Iris pigment epithelial cell (primary cell): ENCODE measurements at regions not wholly inside any gene's neighbourhood (a gene's known extent, or its start where the extent isn't known, plus 50 kb on each side); places are given as distances from the start of the nearest gene placed in this dataset.

Experiments
- DNase-seq: peaks from one replicate; pipeline ENCODE4 v3.0.0-alpha.2; 2011; ENCODE audit warnings: low read depth

DNA sequence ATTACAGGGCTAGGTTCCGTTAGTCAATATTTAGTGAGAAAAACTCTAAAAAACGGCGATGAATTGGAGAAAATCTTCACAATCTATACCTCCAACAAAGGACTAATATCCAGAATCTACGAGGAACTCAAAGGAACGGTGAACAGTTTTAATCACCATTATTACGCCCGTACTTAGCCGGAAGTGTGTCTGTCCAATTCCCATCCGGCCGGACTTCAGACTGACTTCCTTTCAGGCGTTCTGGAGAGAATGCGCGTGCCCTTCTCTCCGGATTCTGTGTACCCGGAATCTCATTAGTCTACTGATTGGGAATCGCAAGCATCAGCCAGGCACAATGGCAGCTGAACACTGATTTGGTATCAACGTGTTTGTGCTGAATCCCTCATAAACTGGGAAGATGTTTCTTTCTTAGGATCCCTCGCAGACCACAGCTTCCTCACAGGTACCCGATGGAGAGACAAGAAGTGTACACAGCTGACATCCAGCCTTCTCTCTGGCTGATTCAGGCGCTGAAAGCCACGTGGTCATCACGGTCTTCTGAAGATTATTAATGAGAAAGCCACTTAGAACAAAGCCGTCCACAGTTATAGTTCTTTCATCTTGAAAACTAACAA is 239.9 kb downstream of the ZNF516 start:
- DNase-seq = no peak

DNA sequence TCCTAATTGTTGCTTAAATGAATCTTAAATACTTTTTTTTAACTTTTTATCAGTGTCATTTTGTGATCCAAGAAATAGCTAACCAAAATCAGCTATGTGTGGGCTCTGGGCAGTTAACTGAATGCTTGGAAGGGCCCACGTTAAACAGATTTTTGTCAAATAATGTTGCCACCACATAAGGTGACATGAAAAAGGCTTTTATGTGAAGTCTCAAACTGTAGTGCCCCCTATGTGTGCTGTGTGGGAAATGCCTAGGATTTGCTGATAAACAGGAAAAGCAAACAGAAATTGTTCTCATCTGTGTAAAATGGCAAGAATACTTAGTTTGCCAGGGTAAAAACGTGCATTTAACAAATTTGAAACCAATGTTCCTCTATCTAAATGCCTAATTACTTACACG is 242.2 kb downstream of the ZNF516 start:
- peak; percentile 9 for DNase-seq

DNA sequence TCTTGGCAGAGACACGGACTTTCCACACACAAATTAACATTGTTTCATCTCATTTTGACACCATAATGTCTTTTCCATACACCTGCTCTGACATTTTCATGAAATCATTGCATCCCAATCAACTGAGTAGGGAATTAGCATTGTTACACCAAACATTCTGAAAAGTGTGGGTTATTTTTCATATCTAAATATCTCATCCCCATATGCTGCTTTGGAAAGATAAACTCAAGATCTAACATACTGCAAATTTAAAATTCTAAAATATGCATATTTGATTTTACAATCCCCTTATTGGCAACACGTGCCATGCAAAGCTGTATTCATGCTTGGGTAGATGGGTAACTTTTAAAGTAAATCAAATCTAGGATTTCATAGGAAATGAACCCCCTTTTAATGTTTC is 242.9 kb downstream of the ZNF516 start:
- no peak for DNase-seq

DNA sequence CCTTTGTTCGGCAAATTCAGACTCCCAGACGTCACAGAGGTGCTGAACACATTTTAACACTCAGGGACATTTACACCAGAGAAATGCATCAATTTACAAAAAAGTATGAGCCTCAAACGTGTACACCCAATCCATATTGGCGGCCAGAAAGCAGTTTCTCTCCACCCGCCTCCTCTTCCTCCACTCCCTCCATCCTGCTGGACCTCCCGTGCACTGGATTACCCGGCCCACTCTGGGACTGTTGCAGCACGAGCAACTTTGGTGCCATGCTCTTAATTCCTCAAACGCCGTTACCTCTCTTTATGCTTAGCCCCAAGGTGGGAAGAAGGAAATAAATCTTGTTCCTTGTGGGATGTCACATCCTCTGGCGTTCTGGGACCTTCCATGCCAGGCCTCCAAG is 243.4 kb downstream of the ZNF516 start:
- DNase-seq = no peak

DNA sequence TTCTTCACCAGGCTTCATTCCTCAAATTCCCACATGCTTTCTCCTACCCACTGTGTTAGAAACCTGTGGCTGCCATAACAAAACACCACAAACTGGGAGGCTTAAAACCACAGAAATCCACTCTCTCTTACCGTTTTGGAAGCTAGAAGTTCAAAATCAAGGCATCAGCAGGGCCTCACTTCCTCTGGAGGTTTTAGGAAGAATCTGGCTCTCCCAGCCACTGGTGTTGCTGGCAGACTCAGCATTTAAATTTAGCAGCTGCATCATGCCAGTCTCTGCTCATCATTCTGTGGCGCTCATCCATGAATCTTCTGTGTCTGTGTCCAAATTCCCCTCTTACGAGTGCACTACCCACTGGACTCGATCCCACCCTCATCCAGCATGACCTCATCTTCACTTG is 248.5 kb downstream of the ZNF516 start:
- DNase-seq = no peak

DNA sequence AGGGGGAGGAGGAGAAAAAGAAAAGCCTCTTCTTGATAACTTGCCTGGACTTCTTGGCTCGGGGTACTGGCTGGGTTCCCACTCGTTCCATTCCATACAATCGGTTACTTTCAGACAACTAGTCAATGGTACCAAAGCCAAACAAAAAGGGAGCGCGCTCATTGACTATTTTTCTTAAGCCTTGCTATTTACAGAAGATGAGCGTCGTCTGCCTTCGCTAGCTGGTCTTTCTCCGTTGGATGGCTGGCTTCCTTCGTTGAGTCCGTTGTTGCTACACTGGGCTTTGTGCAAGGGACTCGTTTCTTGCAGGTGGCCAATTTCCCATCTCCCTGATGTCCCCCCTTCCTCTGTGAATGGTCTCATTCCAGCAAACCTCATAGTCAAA is 260.4 kb downstream of the ZNF516 start:
- no peak for DNase-seq

DNA sequence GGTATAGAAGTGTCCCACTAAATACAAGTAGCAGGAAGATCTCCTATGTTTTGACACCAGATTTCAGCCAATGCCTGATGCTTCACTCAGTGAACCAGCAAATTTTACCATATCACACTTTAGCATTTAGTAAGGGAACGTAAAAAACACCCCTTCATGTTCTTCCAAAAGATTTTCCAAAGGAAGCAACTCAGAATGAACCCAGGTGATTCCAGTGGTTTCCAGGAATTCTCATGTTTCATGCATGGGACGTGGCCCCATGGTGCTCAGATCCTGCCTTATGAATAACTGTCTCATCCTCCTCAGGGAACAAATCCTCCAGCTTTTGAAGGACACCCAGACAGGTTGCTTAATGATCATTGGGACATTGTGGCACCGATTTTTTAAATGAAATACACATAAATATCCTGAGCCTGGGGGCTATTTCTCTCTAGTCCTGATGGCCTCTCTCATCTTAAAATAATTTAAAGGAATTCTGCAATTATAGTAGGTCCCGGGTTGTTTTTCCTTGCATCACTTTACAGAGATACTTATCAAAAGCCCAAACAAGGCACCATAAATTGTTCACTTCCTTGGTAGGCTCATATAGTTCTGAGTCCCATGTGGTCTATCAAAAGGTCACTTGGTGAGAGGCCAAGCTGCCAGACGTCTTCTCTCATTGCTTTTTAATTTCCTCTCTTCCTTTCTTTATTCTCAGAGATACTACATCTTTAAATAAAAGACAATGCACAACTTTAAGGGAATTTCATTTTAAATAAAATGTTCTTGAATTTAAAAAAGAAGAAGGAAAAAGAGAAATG is 261.0 kb downstream of the ZNF516 start:
- DNase-seq = no peak

DNA sequence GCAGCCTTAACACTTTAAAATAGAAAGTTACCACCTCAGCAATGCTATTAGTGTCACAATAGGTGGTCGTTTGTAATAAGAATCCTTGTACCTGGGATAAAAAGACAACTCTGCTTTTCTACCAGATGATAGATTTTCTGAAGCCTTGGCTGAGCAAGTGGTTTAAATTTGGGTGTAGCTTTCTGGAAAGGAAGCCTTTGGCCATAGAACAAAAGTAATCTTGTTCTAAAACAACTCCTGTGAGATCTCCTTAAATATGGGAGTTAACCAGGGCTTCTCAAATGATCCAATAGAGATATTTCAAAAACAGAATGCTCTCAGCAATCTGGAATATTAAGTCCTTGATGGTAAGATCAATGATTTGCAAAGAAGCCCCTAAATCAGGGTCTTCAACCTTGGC is 261.6 kb downstream of the ZNF516 start:
- DNase-seq = no peak

DNA sequence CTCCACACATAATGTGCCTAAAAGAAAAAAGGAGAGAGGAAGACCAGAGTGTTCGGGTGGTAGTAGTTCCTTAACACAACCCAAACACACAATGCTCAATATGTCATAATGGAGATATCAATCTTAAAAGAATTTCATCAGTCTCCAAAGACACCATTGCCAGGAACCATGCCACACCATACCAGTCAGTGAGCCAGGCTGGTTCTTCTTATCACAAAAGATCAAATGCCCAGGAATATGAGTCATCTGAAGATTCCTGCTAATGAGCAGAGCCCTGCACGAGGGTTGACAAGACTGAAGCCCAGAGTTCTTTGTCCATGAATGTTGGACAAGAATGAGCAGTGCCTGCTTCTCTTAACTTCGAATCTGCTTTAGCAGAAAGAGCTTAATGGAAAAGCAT is 262.3 kb downstream of the ZNF516 start:
- DNase-seq = no peak

DNA sequence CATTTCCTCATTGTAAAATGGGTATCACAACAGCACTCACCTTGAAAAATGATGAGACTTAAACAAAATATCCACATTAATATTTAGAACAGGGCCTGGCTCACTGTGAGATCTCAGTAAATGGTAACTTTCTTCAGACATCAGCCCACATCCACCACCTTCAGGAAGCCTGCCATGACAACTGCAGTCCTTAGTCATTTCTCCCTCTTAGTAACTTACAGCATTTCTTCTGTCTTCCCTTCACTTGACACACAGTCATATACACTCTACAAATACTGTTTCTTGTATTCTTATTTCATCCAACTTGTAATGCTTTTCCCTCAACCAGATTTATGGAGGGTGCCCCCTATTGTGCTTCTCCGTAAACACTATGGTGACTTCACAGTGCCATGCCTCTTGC is 263.0 kb downstream of the ZNF516 start:
- DNase-seq = no peak

DNA sequence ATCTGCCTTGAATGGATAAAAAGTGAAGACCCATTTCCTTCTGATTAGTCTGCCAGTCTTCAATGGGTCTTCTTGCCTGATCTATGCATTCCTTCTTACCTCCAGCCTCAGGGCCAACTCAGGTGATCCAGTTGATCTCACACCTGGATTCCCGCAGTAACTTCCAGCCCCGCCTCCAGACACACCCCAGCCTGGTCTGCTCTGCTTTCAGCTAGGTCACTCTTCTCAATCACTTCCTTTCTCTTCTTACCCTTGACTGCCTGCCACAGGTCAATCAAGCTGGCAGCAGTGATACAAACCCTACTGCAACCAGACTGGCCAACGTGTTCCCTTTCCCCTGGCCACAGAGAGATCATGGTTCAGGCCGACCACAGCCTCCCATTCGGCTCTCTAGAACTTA is 263.6 kb downstream of the ZNF516 start:
- DNase-seq = no peak

DNA sequence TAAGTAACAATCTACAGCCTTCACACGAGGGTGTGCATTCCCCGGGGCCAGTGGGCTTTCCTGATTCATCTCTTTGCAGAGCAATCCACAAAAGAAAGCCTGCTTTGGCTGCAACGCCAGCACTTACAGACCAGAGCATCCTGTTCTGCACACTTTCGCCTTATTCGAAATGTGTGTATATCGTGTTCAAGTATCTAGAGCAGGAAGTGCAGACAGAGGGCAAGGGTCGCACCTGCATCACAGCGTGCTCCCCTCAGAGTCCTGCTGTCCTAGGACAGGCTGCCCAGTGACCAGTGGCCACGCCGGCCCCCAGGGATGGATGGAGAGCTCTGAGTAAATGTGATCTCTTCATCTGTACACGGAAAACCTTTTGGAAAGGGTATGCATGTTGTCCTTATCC is 264.3 kb downstream of the ZNF516 start:
- no peak for DNase-seq

DNA sequence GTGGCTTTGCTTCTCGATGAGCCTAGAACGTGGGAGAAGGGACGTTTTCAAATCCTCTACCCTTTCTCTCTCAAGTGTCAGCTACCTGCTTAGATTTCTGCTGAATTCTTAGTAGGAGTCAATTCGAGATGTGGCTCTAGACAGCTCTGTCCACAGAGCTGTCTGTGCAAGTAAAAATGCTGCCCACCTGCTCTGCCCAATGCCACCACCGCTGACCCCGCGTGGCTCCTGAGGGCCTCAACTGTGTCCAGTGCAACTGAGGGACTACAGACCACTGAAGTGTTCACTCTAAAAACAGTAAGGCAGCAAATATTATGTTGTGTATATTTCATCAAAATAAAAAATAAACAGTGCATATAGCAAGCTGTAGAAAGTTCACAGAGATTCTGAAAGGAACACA is 266.3 kb downstream of the ZNF516 start:
- no peak for DNase-seq

DNA sequence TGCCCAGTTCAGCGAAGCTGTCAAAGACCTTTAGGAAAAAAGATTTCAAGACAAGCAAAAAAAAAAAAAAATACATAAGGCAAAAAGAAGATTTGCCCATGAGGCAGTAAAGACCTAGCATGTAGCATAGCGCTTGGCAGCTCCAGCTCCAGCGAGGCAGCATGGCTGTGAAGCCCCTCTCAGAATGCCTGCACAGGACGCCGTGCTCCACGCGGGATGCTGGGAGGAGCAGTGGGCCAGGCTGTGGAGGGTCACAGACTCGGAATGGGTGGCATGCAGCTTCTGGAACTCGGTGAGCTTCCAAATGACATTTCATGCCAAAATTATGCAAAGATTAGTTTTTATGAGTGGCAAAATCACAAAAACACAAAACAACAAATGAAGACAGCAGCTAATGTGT is 267.3 kb downstream of the ZNF516 start:
- DNase-seq = no peak

DNA sequence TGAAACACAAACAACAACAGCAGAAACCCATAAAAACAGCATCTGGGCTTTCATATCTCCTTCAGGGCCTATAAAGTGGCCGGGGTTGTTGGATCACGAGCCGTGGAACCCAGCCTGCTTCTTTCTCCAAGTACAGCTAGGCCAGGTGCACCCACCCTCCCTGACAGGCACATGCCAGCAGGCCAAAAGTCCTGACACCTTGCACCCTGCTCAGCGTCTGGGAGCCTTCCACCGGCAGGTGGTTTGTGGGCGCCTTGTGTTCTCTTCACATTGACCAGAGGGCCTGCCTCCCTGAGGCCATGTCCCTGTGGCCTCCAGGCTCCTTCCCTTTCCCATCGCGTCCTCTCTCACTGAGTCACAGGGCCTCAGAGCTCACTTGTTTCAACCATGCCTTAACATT is 271.6 kb downstream of the ZNF516 start:
- no peak for DNase-seq

DNA sequence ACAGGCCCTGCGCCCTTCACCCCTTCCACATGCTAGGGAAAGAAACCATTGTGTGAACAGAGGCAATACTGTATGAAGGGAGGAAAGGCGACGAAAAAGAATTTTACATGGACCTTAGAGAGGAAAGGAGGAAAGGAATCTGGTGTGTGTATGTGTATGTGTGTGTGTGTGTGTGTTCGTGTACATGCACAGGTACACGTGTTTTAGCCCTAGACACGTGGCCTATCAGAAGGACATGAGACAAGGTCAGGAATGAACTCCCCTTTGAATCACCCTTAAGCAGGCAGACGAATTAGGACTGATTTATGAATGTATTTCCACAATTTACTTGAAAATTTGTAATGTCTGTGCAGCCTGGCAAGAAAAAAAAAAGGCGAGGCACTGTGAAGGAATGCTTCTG is 276.0 kb downstream of the ZNF516 start:
- DNase-seq = no peak

DNA sequence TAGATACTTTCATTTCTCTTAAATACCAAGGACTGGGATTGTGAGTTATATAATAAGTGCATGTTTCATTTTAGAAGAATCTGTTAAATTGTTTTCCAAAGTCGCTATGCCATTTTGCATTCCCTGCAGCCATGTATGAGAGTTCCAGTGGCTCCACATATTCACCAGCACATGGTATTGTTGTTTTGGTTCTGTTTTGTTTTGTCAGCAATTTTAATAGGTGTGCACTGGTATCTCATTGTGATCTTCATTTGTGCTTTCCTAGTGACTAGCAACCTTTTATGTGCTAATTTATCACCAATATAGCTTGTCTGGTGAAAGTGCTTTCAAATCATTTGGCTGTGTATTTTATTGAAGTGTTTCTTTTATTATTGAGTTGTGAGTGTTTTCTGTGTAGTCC is 278.9 kb downstream of the ZNF516 start:
- DNase-seq = no peak

DNA sequence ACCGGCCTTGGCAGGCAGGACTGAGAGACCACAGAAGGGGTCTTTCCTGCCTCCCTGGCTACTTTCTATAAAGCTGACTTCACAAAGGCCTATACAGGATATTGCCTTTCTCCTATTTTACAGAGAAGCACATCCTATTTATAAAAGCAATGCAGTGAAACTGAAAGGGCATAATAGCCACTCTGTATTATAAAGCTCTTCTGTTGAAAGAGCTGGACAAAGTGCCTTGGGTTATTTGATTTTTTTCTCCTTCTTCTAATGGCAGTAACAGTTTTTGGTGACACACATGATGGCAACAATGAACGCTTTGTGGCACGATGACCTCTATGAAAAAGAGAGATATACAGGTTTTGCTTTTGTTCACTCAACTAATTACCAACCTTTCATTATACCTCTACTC is 281.1 kb downstream of the ZNF516 start:
- DNase-seq = no peak

DNA sequence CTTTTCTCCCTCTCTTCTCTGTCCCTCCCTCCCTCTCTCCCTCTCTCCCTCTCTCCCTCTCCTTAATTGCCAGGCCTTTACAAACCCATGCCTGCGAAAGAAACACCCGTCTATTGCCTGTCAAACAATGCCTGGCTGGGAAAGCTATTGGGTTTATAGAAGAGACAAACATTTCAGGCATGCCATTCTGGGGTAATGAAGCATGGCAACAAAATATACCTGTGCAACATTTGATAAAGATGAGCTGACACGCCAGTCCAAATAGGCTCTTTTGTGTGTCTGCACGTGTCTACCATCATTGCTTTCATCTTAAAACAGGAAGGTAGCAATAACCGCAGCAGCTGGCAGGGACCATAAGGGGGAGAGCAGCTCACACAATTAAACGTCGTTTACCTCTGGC is 282.1 kb downstream of the ZNF516 start:
- DNase-seq = no peak

DNA sequence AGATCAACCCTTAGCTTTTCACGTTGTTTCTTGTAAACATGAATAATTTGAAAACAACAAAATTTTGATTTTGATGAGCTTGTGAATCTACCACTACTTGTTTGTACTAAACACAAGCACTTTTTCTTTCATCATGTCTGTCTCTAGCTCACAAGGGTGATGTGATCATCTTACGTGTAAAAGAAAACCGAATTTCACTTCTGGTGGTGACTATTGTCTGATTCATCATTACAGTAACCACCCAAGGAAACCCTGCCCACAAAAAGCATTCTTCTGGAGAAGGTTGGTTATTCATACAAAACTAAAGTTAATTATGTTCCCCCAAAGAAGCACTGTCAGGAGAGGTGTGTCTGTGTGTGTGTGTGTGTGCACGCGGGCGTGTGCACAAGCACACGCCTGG is 285.4 kb downstream of the ZNF516 start:
- DNase-seq = no peak

DNA sequence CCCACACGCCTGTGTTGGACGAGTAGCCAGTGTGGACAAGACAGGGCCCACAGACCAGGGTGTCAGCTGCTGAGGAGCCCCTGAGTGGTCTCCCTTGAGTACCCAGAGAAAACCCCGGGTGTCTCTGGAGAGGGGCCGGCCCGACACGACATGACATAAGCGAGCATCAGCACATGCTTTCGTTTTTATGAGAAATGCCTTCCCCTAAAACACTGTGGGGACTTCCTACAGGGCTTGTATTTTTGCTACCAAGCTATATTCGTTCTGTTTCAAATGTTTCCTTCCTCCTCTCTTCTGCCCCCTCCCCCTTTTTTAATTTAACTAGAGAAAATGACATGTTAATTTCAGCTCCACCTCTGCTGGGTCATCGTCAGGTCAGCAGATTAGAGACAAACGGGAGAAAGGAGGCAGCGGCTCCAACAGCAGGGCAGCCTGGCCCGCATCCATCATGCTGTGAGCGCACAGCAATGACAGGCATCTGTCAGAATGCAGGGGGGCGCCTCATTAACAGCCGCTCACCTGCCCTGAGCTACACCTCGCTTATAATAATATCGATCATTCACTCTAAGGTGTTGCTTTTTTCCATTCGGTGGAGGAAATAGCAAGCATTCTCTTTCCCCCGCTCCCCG is 286.2 kb downstream of the ZNF516 start:
- no peak for DNase-seq

DNA sequence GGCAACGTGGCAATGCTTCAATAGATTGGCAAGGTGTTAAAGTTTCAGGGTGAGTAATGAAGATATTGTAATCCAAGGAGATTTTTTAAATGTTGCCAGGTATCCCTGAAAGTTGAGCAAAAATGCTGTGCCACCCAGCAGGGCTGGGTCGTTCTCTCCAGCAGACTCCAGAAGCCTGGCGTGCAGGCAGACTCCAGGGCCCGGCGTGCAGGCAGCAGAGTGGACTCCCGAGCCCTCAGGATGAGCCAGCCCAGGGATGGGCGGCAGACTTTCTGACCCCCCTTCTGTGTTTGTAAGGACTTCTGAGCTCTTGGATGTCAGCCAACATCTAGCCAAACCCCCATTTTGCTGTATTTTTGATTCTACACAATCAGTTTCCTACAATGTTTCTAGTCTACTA is 289.1 kb downstream of the ZNF516 start:
- DNase-seq = no peak

DNA sequence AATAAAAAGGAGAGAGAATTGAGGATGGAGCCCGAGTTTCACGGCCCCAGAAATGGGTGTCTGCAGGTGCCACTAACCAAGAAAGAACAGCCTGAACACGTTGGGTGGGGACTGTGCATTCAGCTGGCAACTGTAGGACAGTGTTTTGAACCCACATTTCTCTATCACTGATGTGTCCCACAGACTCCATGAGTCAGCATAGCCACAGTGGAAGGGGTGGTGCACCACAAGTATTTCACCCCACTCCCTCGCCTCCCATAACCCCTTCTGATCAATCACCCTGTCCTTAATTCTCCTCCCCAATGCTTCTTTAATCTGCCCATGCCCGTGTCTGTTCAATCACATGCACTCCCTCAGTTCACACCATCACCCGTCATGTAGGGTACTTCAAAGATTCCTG is 291.5 kb downstream of the ZNF516 start:
- DNase-seq = no peak

DNA sequence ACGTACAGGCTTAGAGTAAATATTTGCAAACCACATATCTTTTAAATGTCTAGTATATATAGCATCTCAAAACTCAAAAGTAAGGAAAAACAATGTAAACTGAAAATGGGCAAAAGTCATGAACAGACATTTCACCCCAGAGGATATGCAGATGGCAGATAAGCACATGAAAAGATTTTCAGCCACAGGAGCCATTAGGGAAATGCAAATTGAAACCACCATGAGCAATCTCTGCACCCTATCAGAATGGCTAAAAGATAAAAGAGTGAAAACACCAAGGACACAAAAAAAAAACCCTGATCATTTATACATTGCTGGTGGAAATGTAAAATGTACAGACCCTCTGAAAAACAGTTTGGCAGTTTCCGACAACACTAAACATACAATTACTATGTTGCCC is 292.7 kb downstream of the ZNF516 start:
- DNase-seq = no peak
